ENCODE measurements at regions not wholly inside any gene's neighbourhood (a gene's known extent, or its start where the extent isn't known, plus 50 kb on each side); places are given as distances from the start of the nearest gene placed in this dataset.

DNA sequence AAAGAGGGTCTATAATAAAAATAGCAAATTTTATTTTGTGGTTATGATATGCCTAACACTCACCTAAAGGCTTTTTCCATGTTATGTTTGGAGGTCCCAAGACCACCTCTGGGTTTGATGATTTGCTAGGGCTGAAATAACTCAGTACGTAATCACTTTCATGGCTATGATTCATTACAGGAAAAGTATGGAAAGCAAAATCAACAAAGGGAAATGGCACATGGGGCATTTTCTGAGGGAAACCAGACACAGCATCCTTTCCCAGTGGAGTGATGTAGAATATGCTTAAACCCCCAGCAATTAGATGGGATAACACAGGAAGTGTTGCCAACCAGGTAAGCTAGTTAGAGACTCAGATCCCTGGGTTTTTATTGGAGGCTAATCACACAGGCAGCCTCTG, 701.6 kb upstream of the CBLB start:
- Histone ChIP-seq H3K36me3 (no peaks in the 10 kb centered on the region), H3K4me1 (no peaks in the 10 kb centered on the region), H3K4me3 (no peak overlapping the region), H3K9me3 (no peaks in the 10 kb centered on the region), H3K27ac (no peak overlapping the region), H3K27me3 (no peaks in the 10 kb centered on the region)
- no peak for DNase-seq (ENCODE audit: low spot score in 2 of 2)
- 84 to 86% methylated on average over 1 of the region's 1 CpG for WGBS, 2 donors
- no peak for TF ChIP-seq EP300 (IDR thresholded peaks at IDR 0.05)
- no peak for TF ChIP-seq POLR2A (IDR thresholded peaks at IDR 0.05)
- TF ChIP-seq, protein P1, sequence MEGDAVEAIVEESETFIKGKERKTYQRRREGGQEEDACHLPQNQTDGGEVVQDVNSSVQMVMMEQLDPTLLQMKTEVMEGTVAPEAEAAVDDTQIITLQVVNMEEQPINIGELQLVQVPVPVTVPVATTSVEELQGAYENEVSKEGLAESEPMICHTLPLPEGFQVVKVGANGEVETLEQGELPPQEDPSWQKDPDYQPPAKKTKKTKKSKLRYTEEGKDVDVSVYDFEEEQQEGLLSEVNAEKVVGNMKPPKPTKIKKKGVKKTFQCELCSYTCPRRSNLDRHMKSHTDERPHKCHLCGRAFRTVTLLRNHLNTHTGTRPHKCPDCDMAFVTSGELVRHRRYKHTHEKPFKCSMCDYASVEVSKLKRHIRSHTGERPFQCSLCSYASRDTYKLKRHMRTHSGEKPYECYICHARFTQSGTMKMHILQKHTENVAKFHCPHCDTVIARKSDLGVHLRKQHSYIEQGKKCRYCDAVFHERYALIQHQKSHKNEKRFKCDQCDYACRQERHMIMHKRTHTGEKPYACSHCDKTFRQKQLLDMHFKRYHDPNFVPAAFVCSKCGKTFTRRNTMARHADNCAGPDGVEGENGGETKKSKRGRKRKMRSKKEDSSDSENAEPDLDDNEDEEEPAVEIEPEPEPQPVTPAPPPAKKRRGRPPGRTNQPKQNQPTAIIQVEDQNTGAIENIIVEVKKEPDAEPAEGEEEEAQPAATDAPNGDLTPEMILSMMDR (IDR thresholded peaks at IDR 0.05), result no peak

GRCh38 chr3:106573605-106574004, 704.8 kb upstream of the CBLB start:
- TF ChIP-seq EP300 (IDR thresholded peaks at IDR 0.05), result no peak
- no peak for TF ChIP-seq POLR2A (IDR thresholded peaks at IDR 0.05)
- Histone ChIP-seq H3K9me3 (no peaks in the 10 kb centered on the region), H3K4me3 (no peak overlapping the region), H3K4me1 (no peaks in the 10 kb centered on the region), H3K36me3 (no peaks in the 10 kb centered on the region), H3K27me3 (no peaks in the 10 kb centered on the region), H3K27ac (no peak overlapping the region)
- 97% methylated on average over 3 of the region's 3 CpGs for WGBS, 2 donors
- DNase-seq (ENCODE audit: low spot score in 2 of 2), result no peak

DNA sequence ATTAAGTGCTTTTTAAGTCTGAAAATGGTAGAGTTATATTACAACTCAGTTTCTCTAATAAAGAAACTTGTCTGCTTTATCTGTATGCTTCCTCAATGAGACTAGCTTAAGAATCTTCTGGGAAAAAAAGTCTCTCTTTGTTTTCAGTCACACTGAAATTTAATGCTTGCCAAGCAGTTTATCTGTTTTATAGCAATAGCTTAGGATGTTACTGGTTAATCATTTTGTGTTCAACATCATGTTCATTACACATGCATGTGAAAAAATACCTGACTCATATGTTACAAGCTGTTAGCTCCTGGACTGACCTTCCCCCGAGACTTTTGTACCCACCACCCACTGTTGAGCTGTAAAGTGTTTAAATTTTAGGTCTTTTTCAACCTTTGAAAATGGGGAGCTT, 706.2 kb upstream of the CBLB start:
- Histone ChIP-seq H3K27ac (no peak overlapping the region), H3K4me1 (no peaks in the 10 kb centered on the region), H3K27me3 (no peaks in the 10 kb centered on the region), H3K36me3 (no peaks in the 10 kb centered on the region), H3K4me3 (no peak overlapping the region), H3K9me3 (no peaks in the 10 kb centered on the region)
- DNase-seq (ENCODE audit: low spot score in 2 of 2), result no peak
- TF ChIP-seq EP300 (IDR thresholded peaks at IDR 0.05) (no peak), POLR2A (IDR thresholded peaks at IDR 0.05) (no peak)
- TF ChIP-seq, protein P1 (IDR thresholded peaks at IDR 0.05), result no peak
- WGBS, 2 donors, result 88 to 91% methylated on average over 1 of the region's 1 CpG

DNA sequence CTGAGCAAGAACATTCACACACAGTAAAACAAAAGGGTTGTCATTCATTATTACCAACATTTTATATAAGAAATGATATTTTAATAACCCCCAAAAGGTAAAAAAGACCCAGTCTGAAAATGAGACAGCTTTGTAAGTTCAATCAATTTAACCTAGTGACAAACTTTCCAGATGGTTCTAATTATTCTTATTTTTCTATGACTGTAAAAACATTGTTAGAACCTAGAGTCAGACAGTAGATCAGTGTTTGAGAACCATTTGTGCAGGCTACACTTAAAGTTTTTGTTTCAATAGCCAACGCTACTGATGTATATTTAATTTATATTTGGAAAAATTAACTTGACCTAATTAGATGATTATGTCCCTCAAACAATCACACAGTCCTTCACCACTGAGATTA, 708.4 kb upstream of the CBLB start:
- Histone ChIP-seq H3K27ac (no peak overlapping the region), H3K4me3 (no peak overlapping the region), H3K4me1 (no peaks in the 10 kb centered on the region), H3K36me3 (no peaks in the 10 kb centered on the region), H3K9me3 (no peaks in the 10 kb centered on the region), H3K27me3 (no peaks in the 10 kb centered on the region)
- no peak for DNase-seq (ENCODE audit: low spot score in 2 of 2)
- WGBS, 2 donors, result 53 to 64% methylated on average over 1 of the region's 1 CpG
- TF ChIP-seq, protein P1 (IDR thresholded peaks at IDR 0.05), result no peak
- no peak for TF ChIP-seq EP300 (IDR thresholded peaks at IDR 0.05)
- TF ChIP-seq POLR2A (IDR thresholded peaks at IDR 0.05), result no peak

- WGBS, 2 donors, result 48 to 93% methylated on average over 1 of the region's 1 CpG
- H3K36me3 ChIP-seq, result no peaks in the 10 kb centered on the region
- TF ChIP-seq, protein P1 (IDR thresholded peaks at IDR 0.05), result no peak
- TF ChIP-seq POLR2A (IDR thresholded peaks at IDR 0.05) (no peak), EP300 (IDR thresholded peaks at IDR 0.05) (no peak)
- no peaks in the 10 kb centered on the region for H3K27me3 ChIP-seq
- H3K4me1 ChIP-seq, result no peaks in the 10 kb centered on the region
- H3K9me3 ChIP-seq, result no peaks in the 10 kb centered on the region
- no peak overlapping the region for H3K4me3 ChIP-seq
- no peak overlapping the region for H3K27ac ChIP-seq
- DNase-seq (ENCODE audit: low spot score in 2 of 2), result no peak
Observed at GRCh38 chr3:106578911-106579310, 710.1 kb upstream of the CBLB start.

DNA sequence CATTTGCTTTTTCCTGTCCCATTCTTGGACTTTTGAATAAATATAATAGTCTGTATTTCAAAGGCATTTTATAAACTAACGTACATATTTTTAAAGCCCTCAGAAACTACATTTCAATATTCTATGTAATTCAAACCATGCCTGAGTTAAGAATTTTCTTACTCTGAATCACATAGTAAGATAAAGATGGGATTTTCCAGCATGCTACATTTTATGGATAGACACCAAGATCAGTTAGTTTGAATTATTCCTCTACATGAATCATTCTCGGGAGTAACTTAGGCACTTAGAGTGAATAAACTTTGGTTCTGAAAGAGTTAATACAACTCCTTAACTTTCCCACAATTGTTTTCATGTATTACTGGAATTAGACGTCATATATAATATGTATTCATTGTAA, 713.3 kb upstream of the CBLB start:
- H3K4me1 ChIP-seq, result no peaks in the 10 kb centered on the region
- WGBS, 2 donors, result 52 to 61% methylated on average over 3 of the region's 3 CpGs
- TF ChIP-seq EP300 (IDR thresholded peaks at IDR 0.05), result no peak
- TF ChIP-seq, protein P1 (IDR thresholded peaks at IDR 0.05), result no peak
- no peak for TF ChIP-seq POLR2A (IDR thresholded peaks at IDR 0.05)

More for the DNA sequence above, 713.3 kb upstream of the CBLB start:
- no peaks in the 10 kb centered on the region for H3K36me3 ChIP-seq
- H3K27ac ChIP-seq, result no peak overlapping the region
- no peak overlapping the region for H3K4me3 ChIP-seq
- H3K27me3 ChIP-seq, result no peaks in the 10 kb centered on the region
- DNase-seq (ENCODE audit: low spot score in 2 of 2), result no peak
- H3K9me3 ChIP-seq, result no peaks in the 10 kb centered on the region
